Epithelial cell of esophagus (primary cell): ENCODE measurements at regions not wholly inside any gene's neighbourhood (a gene's known extent, or its start where the extent isn't known, plus 50 kb on each side); places are given as distances from the start of the nearest gene placed in this dataset.
"Not testable (repeated sequence)": the region's sequence is repeated elsewhere in the genome, so short reads cannot be mapped to it uniquely, and the experiment has no call there.

Source experiments
- DNase-seq: peaks from one replicate; pipeline ENCODE4 v3.0.0; 2010; ENCODE audit warnings: low read depth
- H3K4me3 ChIP-seq: 2 replicates; pipeline ENCODE4 v1.5.1; 2011; ENCODE audit warnings: mild to moderate bottlenecking, low read length, control low read depth

DNA sequence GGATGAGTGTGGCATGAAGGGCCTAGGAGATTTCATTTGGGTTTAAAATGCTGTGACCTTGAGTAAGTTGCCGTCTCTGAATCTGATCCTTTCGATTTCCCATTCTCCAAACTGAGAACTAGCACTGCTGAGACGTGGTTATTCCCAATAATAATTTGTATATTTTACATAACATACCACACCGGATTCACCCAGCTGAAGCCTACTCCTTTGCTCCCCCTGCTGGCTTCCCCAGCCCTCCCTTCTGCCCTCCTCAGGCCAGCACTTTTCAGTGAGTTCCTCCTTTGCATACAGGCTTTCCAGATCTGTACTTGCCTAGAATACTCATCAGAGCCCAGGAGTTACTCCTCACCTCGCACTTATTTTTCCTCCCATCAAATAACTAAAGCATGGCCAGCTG lies 255.1 kb downstream of the OR4F29 start:
- not testable (repeated sequence) for DNase-seq, H3K4me3 ChIP-seq

DNA sequence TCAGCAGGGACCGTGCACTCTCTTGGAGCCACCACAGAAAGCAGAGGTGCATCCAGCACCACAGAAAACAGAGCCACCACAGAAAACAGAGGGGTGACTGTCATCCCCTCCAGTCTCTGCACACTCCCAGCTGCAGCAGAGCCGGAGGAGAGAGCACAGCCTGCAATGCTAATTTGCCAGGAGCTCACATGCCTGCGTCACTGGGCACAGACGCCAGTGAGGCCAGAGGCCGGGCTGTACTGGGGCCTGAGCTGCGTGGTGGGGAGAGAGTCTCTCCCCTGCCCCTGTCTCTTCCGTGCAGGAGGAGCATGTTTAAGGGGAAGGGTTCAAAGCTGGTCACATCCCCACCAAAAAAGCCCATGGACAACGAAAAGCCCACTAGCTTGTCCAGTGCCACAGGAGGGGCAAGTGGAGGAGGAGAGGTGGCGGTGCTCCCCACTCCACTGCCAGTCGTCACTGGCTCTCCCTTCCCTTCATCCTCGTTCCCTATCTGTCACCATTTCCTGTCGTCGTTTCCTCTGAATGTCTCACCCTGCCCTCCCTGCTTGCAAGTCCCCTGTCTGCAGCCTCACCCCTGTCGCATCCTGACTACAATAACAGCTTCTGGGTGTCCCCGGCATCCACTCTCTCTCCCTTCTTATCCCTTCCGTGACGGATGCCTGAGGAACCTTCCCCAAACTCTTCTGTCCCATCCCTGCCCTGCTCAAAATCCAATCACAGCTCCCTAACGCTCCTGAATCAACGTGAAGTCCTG lies 260.0 kb downstream of the OR4F29 start:
- DNase-seq: not testable (repeated sequence)

DNA sequence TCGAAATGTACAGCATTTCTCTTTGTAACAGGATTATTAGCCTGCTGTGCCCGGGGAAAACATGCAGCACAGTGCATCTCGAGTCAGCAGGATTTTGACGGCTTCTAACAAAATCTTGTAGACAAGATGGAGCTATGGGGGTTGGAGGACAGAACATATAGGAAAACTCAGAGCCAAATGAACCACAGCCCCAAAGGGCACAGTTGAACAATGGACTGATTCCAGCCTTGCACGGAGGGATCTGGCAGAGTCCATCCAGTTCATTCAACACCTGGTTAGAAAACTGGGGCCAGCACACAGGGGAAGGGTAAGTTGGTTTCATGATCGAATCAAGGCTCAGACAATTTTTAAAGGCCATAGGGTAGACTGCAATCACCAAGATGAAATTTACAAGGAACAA lies 260.8 kb downstream of the OR4F29 start:
- DNase-seq, H3K4me3 ChIP-seq: not testable (repeated sequence)

More for the DNA sequence above, 260.0 kb downstream of the OR4F29 start:
- not testable (repeated sequence) for H3K4me3 ChIP-seq

DNA sequence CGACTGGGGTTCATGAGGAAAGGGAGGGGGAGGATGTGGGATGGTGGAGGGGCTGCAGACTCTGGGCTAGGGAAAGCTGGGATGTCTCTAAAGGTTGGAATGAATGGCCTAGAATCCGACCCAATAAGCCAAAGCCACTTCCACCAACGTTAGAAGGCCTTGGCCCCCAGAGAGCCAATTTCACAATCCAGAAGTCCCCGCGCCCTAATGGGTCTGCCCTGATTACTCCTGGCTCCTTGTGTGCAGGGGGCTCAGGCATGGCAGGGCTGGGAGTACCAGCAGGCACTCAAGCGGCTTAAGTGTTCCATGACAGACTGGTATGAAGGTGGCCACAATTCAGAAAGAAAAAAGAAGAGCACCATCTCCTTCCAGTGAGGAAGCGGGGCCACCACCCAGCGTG lies 261.6 kb downstream of the OR4F29 start:
- not testable (repeated sequence) for DNase-seq, H3K4me3 ChIP-seq

DNA sequence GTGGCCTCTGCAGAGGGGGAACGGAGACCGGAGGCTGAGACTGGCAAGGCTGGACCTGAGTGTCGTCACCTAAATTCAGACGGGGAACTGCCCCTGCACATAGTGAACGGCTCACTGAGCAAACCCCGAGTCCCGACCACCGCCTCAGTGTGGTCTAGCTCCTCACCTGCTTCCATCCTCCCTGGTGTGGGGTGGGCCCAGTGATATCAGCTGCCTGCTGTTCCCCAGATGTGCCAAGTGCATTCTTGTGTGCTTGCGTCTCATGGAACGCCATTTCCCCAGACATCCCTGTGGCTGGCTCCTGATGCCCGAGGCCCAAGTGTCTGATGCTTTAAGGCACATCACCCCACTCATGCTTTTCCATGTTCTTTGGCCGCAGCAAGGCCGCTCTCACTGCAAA lies 262.2 kb downstream of the OR4F29 start:
- H3K4me3 ChIP-seq, DNase-seq: not testable (repeated sequence)

DNA sequence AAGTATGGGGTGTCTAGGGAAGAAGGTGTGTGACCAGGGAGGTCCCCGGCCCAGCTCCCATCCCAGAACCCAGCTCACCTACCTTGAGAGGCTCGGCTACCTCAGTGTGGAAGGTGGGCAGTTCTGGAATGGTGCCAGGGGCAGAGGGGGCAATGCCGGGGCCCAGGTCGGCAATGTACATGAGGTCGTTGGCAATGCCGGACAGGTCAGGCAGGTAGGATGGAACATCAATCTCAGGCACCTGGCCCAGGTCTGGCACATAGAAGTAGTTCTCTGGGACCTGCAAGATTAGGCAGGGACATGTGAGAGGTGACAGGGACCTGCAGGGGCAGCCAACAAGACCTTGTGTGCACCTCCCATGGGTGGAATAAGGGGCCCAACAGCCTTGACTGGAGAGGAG lies 264.2 kb downstream of the OR4F29 start:
- H3K4me3 ChIP-seq, DNase-seq: not testable (repeated sequence)

DNA sequence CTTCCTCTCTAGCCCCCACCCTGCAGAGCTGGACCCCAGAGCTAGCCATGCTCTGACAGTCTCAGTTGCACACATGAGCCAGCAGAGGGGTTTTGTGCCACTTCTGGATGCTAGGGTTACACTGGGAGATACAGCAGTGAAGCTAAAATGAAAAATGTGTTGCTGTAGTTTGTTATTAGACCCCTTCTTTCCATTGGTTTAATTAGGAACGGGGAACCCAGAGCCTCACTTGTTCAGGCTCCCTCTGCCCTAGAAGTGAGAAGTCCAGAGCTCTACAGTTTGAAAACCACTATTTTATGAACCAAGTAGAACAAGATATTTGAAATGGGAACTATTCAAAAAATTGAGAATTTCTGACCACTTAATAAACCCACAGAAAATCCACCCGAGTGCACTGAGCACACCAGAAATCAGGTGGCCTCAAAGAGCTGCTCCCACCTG lies 264.8 kb downstream of the OR4F29 start:
- not testable (repeated sequence) for H3K4me3 ChIP-seq, DNase-seq

DNA sequence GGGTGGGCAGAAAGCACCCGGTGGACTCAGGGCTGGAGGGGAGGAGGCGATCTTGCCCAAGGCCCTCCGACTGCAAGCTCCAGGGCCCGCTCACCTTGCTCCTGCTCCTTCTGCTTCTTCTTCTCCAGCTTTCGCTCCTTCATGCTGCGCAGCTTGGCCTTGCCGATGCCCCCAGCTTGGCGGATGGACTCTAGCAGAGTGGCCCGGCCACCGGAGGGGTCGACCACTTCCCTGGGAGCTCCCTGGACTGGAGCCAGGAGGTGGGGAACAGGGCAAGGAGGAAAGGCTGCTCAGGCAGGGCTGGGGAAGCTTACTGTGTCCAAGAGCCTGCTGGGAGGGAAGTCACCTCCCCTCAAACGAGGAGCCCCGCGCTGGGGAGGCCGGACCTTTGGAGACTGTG lies 265.3 kb downstream of the OR4F29 start:
- not testable (repeated sequence) for H3K4me3 ChIP-seq, DNase-seq

DNA sequence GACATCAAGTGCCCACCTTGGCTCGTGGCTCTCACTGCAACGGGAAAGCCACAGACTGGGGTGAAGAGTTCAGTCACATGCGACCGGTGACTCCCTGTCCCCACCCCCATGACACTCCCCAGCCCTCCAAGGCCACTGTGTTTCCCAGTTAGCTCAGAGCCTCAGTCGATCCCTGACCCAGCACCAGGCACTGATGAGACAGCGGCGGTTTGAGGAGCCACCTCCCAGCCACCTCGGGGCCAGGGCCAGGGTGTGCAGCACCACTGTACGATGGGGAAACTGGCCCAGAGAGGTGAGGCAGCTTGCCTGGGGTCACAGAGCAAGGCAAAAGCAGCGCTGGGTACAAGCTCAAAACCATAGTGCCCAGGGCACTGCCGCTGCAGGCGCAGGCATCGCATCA lies 266.0 kb downstream of the OR4F29 start:
- not testable (repeated sequence) for DNase-seq, H3K4me3 ChIP-seq

DNA sequence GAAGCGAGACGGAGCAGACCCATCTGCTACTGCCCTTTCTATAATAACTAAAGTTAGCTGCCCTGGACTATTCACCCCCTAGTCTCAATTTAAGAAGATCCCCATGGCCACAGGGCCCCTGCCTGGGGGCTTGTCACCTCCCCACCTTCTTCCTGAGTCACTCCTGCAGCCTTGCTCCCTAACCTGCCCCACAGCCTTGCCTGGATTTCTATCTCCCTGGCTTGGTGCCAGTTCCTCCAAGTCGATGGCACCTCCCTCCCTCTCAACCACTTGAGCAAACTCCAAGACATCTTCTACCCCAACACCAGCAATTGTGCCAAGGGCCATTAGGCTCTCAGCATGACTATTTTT lies 267.2 kb downstream of the OR4F29 start:
- DNase-seq, H3K4me3 ChIP-seq: not testable (repeated sequence)

DNA sequence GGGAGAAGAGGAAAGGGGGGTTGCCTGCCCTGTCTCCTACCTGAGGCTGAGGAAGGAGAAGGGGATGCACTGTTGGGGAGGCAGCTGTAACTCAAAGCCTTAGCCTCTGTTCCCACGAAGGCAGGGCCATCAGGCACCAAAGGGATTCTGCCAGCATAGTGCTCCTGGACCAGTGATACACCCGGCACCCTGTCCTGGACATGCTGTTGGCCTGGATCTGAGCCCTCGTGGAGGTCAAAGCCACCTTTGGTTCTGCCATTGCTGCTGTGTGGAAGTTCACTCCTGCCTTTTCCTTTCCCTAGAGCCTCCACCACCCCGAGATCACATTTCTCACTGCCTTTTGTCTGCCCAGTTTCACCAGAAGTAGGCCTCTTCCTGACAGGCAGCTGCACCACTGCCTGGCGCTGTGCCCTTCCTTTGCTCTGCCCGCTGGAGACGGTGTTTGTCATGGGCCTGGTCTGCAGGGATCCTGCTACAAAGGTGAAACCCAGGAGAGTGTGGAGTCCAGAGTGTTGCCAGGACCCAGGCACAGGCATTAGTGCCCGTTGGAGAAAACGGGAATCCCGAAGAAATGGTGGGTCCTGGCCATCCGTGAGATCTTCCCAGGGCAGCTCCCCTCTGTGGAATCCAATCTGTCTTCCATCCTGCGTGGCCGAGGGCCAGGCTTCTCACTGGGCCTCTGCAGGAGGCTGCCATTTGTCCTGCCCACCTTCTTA lies 267.7 kb downstream of the OR4F29 start:
- H3K4me3 ChIP-seq, DNase-seq: not testable (repeated sequence)

DNA sequence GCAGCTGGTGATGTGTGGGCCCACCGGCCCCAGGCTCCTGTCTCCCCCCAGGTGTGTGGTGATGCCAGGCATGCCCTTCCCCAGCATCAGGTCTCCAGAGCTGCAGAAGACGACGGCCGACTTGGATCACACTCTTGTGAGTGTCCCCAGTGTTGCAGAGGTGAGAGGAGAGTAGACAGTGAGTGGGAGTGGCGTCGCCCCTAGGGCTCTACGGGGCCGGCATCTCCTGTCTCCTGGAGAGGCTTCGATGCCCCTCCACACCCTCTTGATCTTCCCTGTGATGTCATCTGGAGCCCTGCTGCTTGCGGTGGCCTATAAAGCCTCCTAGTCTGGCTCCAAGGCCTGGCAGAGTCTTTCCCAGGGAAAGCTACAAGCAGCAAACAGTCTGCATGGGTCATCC lies 268.4 kb downstream of the OR4F29 start:
- not testable (repeated sequence) for DNase-seq, H3K4me3 ChIP-seq

DNA sequence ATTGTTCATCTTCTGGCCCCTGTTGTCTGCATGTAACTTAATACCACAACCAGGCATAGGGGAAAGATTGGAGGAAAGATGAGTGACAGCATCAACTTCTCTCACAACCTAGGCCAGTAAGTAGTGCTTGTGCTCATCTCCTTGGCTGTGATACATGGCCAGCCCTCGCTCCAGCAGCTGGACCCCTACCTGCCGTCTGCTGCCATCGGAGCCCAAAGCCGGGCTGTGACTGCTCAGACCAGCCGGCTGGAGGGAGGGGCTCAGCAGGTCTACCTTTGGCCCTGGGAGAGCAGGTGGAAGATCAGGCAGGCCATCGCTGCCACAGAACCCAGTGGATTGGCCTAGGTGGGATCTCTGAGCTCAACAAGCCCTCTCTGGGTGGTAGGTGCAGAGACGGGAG lies 268.8 kb downstream of the OR4F29 start:
- DNase-seq, H3K4me3 ChIP-seq: not testable (repeated sequence)

DNA sequence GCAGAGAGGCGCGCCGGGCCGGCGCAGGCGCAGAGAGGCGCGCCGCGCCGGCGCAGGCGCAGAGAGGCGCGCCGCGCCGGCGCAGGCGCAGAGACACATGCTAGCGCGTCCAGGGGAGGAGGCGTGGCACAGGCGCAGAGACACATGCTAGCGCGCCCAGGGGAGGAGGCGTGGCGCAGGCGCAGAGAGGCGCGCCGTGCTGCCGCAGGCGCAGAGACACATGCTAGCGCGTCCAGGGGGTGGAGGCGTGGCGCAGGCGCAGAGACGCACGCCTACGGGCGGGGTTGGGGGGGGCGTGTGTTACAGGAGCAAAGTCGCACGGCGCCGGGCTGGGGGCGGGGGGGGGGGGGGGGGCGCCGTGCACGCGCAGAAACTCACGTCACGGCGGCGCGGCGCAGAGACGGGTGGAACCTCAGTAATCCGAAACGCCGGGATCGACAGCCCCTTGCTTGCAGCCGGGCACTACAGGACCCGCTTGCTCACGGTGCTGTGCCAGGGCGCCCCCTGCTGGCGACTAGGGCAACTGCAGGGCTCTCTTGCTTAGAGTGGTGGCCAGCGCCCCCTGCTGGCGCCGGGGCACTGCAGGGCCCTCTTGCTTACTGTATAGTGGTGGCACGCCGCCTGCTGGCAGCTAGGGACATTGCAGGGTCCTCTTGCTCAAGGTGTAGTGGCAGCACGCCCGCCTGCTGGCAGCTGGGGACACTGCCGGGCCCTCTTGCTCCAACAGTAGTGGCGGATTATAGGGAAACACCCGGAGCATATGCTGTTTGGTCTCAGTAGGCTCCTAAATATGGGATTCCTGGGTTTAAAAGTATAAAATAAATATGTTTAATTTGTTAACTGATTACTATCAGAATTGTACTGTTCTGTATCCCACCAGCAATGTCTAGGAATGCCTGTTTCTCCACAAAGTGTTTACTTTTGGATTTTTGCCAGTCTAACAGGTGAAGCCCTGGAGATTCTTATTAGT lies 269.9 kb downstream of the OR4F29 start:
- not testable (repeated sequence) for H3K4me3 ChIP-seq
- DNase-seq: peak; percentile 70

DNA sequence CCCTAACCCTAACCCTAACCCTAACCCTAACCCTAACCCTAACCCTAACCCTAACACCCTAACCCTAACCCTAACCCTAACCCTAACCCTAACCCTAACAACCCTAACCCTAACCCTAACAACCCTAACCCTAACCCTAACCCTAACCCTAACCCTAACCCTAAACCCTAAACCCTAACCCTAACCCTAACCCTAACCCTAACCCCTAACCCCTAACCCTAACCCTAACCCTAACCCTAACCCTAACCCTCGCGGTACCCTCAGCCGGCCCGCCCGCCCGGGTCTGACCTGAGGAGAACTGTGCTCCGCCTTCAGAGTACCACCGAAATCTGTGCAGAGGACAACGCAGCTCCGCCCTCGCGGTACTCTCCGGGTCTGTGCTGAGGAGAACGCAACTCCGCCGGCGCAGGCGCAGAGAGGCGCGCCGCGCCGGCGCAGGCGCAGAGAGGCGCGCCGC lies 270.7 kb downstream of the OR4F29 start:
- not testable (repeated sequence) for DNase-seq, H3K4me3 ChIP-seq

DNA sequence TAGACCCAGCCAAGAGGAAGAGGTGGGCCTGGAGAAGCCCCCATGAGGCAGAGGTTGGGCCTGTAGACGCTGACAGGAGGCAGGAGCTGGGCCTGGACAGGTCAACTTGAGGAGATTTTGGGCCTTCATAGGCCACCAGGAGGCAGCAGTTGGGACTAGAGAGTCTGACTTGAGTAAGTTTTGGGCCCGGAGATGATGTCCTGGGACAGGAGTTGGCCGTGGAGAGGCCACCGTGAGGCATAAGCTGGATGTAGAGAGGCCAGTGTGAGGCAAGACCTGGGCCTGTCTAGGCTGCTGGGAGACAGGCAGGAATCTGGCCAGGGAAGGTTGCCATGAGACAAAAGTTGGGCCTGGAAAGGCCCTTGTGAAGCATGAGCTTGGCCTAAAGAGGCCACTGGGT lies 312.6 kb downstream of the OR4F29 start:
- DNase-seq, H3K4me3 ChIP-seq: not testable (repeated sequence)

DNA sequence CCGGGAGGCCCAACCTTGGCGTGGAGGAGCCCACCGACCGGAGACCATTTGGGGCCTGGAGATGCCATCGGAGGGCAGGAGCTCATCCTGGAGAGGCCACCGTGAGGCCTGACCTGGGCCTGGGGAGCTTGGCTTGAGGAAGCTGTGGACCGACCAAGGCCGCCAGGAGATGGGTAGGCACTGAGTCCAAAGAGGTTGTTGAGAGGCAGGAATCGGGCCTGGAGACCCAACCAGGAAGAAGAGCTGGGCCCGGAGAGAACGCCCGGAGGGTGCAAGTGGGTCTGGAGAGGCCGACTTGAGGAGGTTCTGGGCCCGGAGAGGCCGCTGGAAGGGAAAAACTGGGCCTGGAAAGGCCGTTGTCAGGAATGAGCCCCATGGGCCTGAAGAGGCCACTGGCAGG lies 313.8 kb downstream of the OR4F29 start:
- not testable (repeated sequence) for DNase-seq, H3K4me3 ChIP-seq

DNA sequence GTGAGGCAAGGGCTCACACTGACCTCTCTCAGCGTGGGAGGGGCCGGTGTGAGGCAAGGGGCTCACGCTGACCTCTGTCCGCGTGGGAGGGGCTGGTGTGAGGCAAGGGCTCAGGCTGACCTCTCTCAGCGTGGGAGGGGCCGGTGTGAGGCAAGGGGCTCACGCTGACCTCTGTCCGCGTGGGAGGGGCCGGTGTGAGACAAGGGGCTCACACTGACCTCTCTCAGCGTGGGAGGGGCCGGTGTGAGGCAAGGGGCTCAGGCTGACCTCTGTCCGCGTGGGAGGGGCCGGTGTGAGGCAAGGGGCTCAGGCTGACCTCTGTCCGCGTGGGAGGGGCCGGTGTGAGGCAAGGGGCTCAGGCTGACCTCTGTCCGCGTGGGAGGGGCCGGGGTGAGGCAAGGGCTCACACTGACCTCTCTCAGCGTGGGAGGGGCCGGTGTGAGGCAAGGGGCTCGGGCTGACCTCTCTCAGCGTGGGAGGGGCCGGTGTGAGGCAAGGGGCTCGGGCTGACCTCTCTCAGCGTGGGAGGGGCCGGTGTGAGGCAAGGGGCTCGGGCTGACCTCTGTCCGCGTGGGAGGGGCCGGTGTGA lies 315.0 kb downstream of the OR4F29 start:
- not testable (repeated sequence) for DNase-seq, H3K4me3 ChIP-seq

DNA sequence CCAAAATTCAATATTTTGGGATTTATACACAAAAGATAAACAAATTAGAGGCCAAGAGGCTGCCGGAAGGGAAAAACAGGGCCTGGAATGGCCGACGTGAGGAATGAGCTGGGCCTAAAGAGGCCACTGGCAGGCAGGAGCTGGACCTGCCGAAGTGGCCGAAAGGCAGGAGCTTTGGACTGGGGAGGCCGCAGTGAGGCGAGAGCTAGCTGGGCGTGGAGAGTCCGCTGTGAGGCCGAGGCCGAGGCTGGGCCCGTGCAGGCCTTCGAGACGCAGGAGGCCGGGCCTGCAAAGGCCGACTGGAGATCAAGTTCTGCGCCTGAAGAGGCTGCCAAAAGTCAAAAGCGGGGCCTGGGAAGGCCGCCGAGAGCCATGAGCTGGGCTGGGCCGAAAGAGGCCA lies 316.5 kb downstream of the OR4F29 start:
- not testable (repeated sequence) for H3K4me3 ChIP-seq, DNase-seq
